NCI-H187 (cell line): ENCODE measurements at regions not wholly inside any gene's neighbourhood (a gene's known extent, or its start where the extent isn't known, plus 50 kb on each side); places are given as distances from the start of the nearest gene placed in this dataset.

Source experiments
- DNase-seq, 2 experiments: peaks; one replicate each; lab custom pipeline; 2025; lab: John Stamatoyannopoulos, UW

DNA sequence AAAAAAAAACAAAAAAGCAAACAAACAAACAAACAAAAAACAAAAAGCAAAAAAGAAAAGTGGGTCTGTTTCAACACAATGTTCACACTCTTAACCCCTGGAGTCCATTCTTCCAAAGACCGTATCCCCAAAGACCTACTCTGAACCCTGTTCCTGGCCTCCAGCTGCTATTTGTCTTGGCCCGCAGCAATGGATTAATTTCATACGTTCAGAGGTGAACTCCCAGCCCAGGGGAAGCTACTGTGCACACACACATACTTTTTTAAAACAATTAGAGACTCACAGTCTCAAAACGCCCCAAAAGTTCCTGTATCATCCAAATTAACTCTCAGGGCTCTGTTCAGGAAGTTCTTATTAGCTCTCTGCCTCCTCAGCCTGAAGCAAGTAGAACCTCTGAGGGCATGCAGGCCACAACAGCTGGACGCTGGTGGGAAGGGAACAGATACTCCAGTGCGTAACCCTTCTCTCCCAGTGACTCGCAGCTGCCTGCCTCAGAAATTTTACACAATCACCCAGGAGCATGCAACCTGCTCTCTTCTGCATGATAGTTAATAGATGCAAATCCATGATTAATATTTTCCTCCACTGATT is 395.4 kb downstream of the RRAGC start:
- DNase-seq = no peak

DNA sequence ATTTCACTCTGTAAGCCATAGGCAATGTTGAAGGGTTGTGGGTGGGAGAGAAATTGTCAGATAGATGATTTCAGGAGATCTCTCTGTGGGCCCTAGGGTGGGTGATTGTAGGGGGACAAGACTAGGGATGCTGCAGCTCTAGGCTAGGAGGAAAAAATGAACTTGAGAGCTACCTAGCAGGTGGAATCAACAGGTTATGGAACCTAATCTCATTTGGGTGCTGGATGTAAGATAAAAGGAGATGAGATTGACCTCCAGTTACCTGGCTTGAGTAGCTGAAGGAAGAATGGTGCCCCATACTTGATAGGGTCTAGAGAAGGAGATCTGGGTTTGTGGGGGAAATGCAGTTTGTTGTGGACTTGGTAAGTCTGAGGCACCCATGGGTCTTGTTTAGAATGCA is 396.5 kb downstream of the RRAGC start:
- no peak for DNase-seq

DNA sequence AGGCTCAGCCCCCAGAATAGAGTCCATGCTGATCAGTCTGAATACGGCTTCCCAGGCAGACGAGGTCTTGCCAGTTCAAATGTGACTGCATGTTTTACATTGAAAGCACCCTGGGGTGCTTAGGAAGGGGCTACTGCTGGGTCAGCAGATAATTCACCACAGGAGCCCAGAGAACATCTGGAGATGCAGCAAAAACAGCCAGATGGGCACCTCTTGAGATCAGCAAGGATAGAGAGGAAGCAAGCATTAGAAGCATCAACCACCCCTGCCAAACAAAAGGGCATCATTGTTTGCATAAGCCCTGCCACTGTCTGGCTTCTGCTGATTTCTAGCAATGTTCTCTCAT is 403.1 kb downstream of the RRAGC start:
- DNase-seq = no peak

DNA sequence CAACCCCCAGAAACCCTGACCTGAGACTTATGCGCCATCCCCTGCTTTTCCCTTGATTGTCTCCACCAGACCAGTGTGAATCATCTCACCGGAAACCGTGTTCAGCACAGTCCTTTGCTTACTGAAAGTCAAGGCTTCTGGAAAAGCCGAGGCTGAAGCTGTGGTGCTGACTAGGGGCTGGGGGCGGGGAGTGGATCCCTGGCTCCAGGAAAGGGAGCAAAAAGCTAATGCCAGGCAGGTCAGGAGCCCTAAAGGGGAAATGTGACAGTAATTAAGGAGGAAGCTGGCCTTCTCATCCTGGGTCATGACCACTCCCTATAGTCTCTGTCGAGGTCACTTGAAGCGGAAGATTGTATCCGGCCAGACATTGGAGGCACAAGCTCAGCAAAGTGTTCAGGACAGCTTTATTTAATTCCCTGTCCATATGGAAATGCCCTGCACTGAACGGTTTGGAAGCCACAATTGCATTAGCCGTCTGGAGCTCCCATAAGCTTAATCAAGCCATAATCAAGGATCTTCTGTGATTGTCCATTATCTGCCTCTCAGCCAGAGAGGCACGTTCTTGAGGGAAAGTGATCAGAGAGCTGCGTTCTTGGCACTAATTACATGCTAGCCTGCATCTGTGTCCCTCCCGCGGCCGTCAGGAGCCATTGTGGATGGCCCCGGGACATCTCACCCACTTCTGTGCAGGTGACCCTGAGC is 403.6 kb downstream of the RRAGC start:
- DNase-seq = no peak

DNA sequence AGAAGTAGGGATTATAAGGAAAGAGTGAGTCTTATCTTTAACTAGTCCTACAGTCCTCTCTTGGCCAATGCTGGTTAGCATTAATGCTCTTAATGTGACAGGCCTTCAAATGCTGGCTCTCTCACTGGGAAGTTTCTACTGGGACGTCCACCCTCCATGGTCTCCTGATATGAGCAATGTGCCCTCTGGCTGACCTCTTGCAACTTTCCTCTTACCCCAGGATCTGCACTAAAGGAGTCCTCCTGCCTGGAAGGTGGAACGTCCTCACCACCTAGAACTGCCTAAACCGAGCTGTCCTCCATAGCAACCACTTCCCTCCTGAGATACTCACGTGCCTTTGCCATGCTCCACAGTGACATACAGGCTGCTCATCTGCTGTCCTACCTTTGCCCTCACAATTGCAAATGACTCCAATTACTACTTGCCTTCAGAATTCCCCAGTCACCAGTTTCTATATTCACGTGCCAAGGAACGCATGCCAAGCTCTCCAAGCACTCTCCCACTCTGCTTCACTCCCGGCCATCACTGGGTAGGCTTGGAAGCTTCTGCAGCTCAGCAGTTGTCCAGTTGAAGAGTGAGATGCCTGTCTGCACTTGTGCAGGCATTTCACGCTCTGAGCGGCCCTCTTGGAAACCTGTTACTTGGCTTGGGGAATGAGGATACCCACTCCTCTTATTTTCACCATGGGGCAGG is 404.7 kb downstream of the RRAGC start:
- no peak for DNase-seq

DNA sequence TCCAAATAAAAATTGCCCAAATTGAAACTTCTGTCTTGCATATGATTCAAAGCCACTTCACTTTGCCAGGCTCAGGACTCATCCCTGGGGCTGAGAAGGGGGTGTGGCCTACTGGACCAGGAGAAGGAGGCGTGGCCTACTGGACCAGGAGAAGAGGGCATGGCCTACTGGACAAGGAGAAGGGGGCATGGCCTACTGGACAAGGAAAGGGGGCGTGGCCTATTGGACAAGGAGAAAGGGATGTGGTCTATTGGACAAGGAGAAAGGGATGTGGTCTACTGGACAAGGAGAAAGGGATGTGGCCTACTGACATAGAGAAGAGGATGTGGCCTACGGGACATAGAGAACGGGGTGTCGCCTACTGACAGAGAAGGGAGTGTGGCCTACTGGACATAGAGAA is 405.3 kb downstream of the RRAGC start:
- DNase-seq = no peak

DNA sequence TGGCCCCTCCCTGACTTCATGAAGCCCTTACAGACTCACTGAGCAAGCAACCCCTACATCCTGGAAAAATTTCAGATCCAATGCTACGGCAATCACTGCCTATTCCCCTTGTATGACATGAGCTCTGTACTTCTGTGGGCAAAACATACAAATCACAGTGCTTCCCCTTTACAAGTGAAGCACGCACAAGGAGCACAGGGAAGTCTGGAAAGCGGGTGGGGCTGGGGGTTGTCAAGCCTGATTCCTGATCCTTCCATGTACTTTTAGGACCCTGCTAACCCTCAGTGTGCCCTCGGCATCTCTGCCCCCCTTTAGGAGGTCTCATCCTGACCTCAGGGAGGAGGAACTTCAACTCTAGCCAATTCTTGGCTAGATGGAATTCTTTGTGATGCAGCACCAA is 405.7 kb upstream of the POU3F1 start:
- no peak for DNase-seq

DNA sequence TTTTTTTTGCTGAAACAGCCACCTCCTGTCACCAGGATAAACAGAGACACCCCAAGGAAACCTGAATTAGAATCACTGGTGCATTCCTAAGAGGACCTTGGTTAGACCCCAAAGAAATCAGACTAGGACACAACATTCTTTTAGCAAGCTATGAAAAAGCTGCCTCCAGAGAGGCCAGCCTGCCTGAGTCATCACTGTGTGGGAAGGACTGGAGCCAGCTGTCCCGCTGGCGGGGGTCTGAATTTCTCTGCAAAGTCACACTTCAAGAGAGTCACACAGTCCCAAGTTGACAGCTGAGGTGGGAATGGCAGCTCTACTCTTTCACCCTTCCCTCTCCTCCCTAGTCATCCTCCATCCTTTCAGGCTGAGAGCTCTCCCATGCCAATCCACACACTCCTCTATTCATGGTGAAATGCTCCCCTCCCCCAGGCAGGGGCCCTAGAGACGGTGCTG is 405.0 kb upstream of the POU3F1 start:
- no peak for DNase-seq

DNA sequence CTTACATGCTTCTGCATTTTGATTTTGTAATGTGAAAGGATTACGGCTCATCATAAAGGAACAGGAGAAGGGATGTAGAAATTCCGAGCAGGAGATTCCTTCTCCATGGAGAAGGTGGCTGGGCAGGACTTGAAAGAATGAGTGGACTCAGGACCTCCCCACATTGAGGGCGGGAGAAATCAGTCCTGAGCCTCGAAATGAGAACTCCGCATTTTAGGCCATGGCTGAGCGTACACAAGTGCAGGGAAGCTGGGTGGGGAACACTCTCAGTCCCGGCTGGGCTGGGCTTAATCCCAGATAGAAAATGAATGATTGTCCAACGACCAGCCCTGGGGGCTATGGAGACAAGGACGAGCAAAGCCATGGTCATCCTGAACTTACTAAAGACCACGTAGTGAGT is 402.3 kb upstream of the POU3F1 start:
- DNase-seq = no peak

DNA sequence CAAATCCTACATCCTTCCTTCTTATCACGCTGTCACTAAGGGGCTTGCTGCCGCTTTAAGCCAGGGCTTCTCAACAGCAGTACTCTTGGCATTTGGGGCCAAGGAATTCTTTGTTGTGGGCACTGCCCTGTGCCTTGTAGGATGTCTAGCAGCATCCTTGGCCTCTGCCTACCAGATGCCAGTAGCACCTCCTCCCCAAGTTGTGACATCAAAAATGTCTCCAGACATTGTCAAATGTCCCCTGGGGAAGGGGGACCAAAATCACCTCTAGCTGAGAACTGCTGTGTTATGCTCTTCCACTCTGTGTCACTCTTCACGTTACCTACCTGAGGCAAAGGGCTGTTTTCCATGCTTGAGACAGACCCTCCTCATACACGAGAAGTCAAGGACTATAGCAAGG is 400.3 kb upstream of the POU3F1 start:
- no peak for DNase-seq

DNA sequence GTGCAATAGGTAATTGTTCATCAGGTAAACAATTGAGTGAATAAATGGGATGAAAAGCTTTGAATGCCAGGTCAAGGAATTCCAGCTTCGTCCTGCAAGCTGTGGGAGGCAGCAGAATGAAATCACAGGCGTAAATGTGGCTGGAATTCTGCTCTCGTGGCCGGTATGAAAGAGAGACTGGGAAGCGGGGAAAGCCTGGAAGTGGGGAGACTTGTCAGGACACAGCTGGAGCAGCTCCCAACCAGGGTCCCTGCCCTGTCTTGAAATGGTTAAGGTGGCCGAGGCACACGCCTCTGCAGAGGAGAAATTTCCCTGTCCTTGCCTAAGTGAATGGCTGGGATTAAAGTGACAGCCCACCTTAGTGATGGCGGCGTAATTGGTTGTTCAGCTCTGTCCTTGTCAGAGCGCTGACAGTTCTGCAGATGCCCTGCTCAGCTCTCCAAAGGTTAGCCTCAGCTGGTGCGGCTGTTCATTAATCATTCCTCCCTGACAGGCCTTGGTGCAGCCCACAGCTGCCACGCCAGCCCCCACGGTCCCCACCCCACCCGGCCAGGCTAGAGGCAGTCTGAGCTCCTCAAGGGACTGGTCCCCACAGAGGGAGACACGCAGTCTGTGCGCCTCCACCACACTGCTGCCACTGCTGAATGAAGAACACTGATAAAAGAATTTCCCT is 398.3 kb upstream of the POU3F1 start:
- DNase-seq = no peak

DNA sequence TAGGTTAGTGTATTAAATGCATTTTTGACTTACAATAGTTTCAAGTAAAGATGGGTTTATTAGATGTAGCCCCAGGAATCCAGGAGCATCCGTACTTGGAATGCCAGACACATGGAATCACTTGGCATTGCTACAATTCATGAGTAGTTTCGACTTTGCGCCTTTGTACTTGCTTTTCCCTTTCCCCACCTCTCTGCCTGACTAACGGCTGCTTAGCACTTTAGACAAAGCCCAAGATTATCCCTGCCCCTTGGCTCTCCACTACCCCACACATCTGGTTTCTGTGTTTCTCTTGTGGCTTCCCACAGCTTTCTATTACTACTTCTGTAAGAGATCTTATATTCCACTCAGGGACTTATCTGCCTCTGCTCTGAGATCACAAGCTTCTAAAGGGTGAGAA is 397.7 kb upstream of the POU3F1 start:
- no peak for DNase-seq

DNA sequence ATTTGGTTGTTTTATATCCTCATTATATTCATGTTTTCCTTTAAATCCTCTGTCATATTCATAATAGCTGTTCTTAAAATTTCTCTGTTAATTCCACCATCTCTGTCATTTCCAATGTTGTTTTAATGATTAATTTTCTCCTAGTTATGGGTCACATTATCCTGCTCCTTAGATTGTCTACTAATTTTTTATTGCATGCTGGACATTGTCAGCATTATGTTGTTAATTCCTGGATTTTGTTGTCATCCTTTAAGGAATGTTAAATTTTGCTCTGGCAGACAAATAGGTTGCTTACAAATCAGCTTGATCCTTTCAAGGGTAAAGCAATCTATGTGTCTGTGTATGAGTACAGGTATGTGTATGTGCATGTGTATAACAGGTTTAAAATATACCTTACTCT is 393.8 kb upstream of the POU3F1 start:
- no peak for DNase-seq

DNA sequence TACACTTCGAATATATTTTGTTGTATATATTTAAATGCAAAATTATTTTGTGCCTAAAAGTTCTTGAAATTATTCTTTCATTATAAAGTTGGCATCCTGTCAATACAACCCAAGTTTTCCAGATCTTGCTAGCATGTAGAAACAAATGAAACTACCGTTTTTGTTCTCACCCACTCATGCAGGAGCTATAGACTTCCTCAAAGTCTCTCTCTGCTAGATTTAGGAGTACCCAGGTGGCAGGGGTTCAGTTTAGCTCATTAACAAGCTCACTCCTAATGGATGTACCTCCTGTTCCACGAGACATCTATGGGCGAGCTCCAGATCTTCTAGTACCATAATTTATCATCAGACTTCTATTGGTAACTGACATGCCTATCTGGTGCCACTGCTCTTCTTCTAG is 390.2 kb upstream of the POU3F1 start:
- no peak for DNase-seq

DNA sequence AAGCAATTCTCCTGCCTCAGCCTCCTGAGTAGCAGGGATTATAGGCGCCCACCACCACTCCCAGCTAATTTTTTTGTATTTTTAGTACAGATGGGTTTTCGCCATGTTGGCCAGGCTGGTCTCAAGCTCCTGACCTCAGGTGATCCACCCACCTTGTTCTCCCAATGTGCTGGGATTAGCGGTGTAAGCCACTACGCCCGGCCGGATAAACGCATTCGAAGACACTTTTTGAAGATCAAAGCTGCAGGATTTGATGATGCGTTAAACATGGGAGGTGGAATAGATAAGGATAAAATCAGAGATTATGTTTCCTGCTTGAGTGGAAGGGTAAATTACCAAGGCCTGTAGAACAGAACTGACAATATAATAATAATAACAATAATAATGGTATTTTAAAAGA is 389.4 kb upstream of the POU3F1 start:
- DNase-seq = no peak

DNA sequence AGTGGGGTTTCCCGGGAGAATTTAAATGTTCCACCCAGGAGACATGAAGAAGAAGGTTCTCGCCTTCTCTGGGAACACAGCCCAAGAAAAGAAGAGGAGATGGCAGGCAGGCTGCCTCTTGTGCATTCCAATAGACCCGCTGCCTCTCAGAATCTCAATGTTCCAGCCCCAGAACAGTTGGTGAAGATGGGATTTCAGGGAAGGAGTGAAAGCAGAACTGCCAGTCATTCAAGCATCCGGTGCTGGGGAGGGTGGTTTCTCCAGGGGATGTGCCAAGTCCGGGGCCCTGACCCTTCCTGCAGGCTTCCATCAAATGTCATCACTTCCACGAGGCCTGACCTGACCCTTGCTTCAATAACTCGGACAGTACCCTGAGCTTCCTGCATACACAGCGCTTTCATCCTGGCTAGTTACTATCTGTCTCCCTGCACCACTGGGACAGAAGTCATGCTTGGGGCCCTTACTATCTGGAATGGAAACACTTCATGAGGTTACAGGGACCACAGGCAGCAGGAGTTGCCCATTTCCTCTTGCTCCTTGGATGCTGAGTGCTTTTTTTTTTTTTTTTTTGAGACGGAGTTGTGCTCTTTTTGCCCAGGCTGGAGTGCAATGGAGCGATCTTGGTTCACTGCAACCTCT is 386.6 kb upstream of the POU3F1 start:
- DNase-seq = no peak

DNA sequence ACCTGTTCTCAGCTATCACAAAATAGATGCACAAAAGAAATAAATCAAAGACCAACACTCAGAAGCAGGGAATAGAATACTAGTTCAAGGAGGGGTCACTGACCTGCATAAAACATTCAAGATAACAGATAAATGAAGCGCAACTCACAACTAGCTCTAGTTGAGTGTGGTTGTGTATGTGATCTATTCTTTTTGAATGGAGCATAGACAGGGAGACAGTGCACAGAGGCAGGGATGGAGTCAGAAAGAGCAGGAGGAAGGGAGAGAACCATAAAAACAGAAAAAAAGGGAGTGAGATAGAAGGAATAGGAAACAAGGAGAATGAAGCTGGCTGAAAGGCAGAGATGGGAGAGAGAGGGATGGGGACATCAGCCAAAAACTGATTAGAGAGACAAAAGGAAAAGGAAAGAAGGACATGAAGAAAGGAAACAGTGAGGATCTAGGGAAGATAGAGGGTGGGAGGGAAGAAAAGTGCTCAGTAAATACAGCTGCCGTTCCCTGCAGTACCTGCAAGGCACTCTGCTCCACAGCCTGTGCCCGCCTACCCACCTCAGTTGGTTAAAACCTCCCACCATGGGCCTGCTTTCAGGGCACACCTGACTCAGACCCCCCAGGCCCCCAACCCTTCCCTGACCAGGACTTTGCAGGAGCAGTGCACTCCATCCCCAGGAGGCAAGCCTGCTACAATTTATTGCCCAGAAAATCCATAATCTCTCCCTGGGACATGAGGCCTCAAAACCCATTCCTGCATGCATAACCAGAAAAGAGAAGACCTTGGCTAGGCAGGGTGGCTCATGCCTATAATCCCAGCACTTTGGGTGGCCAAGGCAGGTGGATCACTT is 385.2 kb upstream of the POU3F1 start:
- no peak for DNase-seq

DNA sequence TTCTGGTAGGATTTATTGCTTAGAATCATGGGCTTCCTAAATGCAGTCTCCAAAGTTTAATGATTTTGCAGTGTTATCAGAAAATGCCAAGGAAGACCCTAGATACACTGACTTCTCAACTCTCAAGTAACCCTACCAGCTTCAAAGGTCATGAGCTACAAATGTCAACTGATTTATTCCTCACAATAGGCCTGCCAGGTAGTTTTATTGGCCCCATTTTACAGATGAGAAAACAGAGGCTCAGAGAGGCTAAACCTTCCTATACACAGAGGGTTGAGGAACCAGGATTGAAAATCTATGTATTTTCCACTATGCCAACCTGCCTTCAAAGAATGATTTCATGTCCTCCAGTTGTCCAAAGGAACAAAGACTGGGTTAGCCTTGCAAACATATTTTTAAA is 384.4 kb upstream of the POU3F1 start:
- DNase-seq = no peak

DNA sequence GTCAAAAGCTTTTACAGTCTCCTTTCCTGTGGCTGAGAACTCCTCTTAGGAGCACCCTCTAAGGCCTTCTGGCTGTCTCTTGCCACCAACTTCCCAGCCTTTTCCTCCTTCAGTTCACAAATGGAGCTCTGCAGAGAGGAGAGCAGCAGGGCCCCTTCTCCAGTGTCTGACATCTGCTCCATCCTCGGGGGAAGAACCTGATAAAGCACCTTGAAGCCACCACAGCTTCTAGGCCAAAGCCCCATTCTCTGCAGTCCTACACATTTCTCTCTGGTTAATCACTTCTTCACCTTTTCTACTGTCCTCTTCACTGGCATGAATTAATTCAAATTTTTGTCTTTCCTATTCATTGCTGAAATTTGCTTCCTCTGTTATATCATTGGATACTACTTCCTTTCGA is 378.1 kb upstream of the POU3F1 start:
- no peak for DNase-seq

DNA sequence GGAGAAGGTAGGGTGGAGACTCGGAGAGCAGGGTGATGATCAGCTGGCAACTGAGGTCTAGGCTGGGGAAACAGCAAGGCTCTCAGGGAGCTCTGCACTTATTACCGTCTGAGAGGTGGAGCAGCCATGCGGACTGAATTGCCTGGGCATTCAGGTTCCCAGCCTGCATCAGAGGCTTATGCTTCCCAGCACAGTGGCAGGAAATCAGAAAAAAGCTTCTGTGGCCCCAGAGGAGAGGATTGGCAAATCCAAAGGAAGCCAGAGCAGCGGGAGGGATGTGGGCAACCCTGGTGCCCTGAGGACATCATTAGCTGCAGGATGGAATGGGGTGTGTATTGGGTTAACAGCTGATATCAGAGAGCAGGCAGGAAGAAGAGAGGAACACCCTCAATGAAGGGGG is 374.1 kb upstream of the POU3F1 start:
- no peak for DNase-seq

DNA sequence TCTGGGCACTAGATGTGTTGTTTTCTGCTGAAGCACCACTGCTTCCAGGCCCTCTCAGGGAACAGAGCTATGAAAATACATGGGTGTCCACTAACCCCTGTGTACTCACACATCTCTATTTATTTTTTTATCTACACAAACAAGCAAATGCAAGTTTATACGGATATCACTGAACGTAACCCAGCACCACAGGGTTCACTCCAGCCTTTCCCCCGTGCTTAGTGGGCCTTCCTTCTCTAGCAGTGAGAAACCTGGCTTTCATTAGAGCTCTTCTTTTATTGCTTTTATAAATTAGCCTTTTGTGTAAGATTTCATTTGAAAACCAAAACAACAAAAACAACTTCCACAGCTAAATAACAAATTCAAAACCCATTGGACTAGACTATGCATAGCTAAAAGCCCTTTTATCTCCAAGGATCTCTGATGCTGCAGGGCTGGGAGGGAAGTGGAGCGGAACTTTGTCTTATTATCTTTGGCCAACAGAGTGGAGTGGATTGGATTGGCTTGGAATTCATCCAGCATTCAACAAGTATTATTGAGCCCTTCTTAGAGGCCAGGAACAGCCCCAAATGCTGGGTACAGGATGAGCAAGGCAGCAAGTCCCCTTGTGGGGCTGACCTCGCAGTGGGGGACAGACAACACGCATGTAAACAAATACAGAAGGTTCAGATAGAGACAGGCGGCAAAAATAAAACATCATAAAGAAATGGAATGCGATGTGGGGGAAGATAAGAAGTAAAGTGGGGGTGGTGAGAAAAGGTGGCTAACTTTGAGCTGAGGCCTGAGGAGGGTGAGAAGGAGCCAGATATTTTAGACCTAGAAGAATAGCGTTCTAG is 371.8 kb upstream of the POU3F1 start:
- DNase-seq = peak; percentile 58 to 63
